Activated B cell treated with CpG ODN at 0.5 μM for 24 hours (primary cell): ENCODE measurements at regions not wholly inside any gene's neighbourhood (a gene's known extent, or its start where the extent isn't known, plus 50 kb on each side); places are given as distances from the start of the nearest gene placed in this dataset.
"Not testable (repeated sequence)": the region's sequence is repeated elsewhere in the genome, so short reads cannot be mapped to it uniquely, and the experiment has no call there.

Source experiments
- ATAC-seq: fragments of 200-7000 bp; cut with Tn5 transposase; one replicate; pipeline ENCODE4 v1.10.0; 2021; ENCODE audit warnings: low read depth, mild to moderate bottlenecking, moderate library complexity
- CTCF ChIA-PET: fragments of 350-600 bp; sonication (Branson Sonifier 250); formaldehyde crosslinking; loops from one replicate; lab custom pipeline; 2021; ENCODE audit warnings: antibody characterized with exemption; lab: Charles Lee
- POLR2A ChIA-PET: fragments of 350-600 bp; sonication (Branson Sonifier 250); formaldehyde crosslinking; loops from one replicate; lab custom pipeline; 2021; ENCODE audit warnings: antibody characterized with exemption; lab: Charles Lee
- DNase-seq: peaks from one replicate; pipeline ENCODE4 v3.0.0; 2022
- H3K27ac Mint-ChIP-seq: one replicate; pipeline ENCODE4 v1.8.0; 2020; ENCODE audit warnings: mixed read lengths
- H3K27me3 Mint-ChIP-seq: one replicate; pipeline ENCODE4 v1.8.0; 2021; ENCODE audit warnings: mixed read lengths
- H3K36me3 Mint-ChIP-seq: one replicate; pipeline ENCODE4 v1.8.0; 2021; ENCODE audit warnings: low read depth, mixed read lengths
- H3K4me1 Mint-ChIP-seq: one replicate; pipeline ENCODE4 v1.8.0; 2021; ENCODE audit warnings: mixed read lengths
- H3K4me3 Mint-ChIP-seq: one replicate; pipeline ENCODE4 v1.8.0; 2020; ENCODE audit warnings: mild to moderate bottlenecking, mixed read lengths
- H3K9me3 Mint-ChIP-seq: one replicate; pipeline ENCODE4 v1.8.0; 2020; ENCODE audit warnings: mixed read lengths
- intact Hi-C: fragments of 100-400 bp; cut with micrococcal nuclease; formaldehyde crosslinking; loops from one replicate; pipeline ENCODE4 v1.15.1; 2024

GRCh38 chr1:144066071-144066813, 94.5 kb upstream of the FAM72C start:
- intact Hi-C loops, H3K27me3 Mint-ChIP-seq, ATAC-seq, H3K27ac Mint-ChIP-seq, H3K4me1 Mint-ChIP-seq, CTCF ChIA-PET, DNase-seq, POLR2A ChIA-PET, H3K4me3 Mint-ChIP-seq, H3K9me3 Mint-ChIP-seq, H3K36me3 Mint-ChIP-seq: not testable (repeated sequence)

GRCh38 chr1:144065299-144066060, 93.7 kb upstream of the FAM72C start:
- DNase-seq, H3K36me3 Mint-ChIP-seq, H3K4me1 Mint-ChIP-seq, intact Hi-C loops, H3K27ac Mint-ChIP-seq, POLR2A ChIA-PET, H3K4me3 Mint-ChIP-seq, CTCF ChIA-PET, ATAC-seq, H3K27me3 Mint-ChIP-seq, H3K9me3 Mint-ChIP-seq: not testable (repeated sequence)

GRCh38 chr1:144049365-144049764, 77.6 kb upstream of the FAM72C start:
- H3K36me3 Mint-ChIP-seq, CTCF ChIA-PET, intact Hi-C loops, DNase-seq, H3K4me1 Mint-ChIP-seq, H3K27ac Mint-ChIP-seq, ATAC-seq, POLR2A ChIA-PET, H3K4me3 Mint-ChIP-seq, H3K9me3 Mint-ChIP-seq, H3K27me3 Mint-ChIP-seq: not testable (repeated sequence)

GRCh38 chr1:144046645-144047044, 74.9 kb upstream of the FAM72C start:
- H3K27me3 Mint-ChIP-seq, H3K27ac Mint-ChIP-seq, H3K36me3 Mint-ChIP-seq, H3K9me3 Mint-ChIP-seq, DNase-seq, H3K4me1 Mint-ChIP-seq, CTCF ChIA-PET, POLR2A ChIA-PET, intact Hi-C loops, ATAC-seq, H3K4me3 Mint-ChIP-seq: not testable (repeated sequence)

GRCh38 chr1:144045751-144046546, 74.2 kb upstream of the FAM72C start:
- H3K27me3 Mint-ChIP-seq, CTCF ChIA-PET, H3K4me3 Mint-ChIP-seq, H3K4me1 Mint-ChIP-seq, H3K9me3 Mint-ChIP-seq, H3K36me3 Mint-ChIP-seq, intact Hi-C loops, H3K27ac Mint-ChIP-seq, POLR2A ChIA-PET: not testable (repeated sequence)
- DNase-seq: peak; percentile 15
- peak; percentile 79 for ATAC-seq

GRCh38 chr1:144042251-144042650, 70.5 kb upstream of the FAM72C start:
- intact Hi-C loops, DNase-seq, ATAC-seq, H3K4me1 Mint-ChIP-seq, POLR2A ChIA-PET, H3K27me3 Mint-ChIP-seq, H3K36me3 Mint-ChIP-seq, H3K4me3 Mint-ChIP-seq, CTCF ChIA-PET, H3K9me3 Mint-ChIP-seq, H3K27ac Mint-ChIP-seq: not testable (repeated sequence)

GRCh38 chr1:144040293-144040692, 68.5 kb upstream of the FAM72C start:
- H3K4me3 Mint-ChIP-seq, POLR2A ChIA-PET, H3K27ac Mint-ChIP-seq, CTCF ChIA-PET, H3K9me3 Mint-ChIP-seq, H3K36me3 Mint-ChIP-seq, DNase-seq, intact Hi-C loops, ATAC-seq, H3K4me1 Mint-ChIP-seq, H3K27me3 Mint-ChIP-seq: not testable (repeated sequence)

- CTCF ChIA-PET, H3K27ac Mint-ChIP-seq, ATAC-seq, intact Hi-C loops, H3K27me3 Mint-ChIP-seq, H3K36me3 Mint-ChIP-seq, H3K4me1 Mint-ChIP-seq, H3K4me3 Mint-ChIP-seq, POLR2A ChIA-PET, DNase-seq, H3K9me3 Mint-ChIP-seq: not testable (repeated sequence)
Observed at GRCh38 chr1:144034045-144034444, 62.3 kb upstream of the FAM72C start.

GRCh38 chr1:144031550-144031949, 59.8 kb upstream of the FAM72C start:
- H3K27ac Mint-ChIP-seq, ATAC-seq, H3K36me3 Mint-ChIP-seq, POLR2A ChIA-PET, H3K4me1 Mint-ChIP-seq, intact Hi-C loops, H3K4me3 Mint-ChIP-seq, CTCF ChIA-PET, H3K9me3 Mint-ChIP-seq, H3K27me3 Mint-ChIP-seq, DNase-seq: not testable (repeated sequence)

- H3K4me1 Mint-ChIP-seq, H3K27ac Mint-ChIP-seq, H3K9me3 Mint-ChIP-seq, CTCF ChIA-PET, H3K4me3 Mint-ChIP-seq, intact Hi-C loops, H3K27me3 Mint-ChIP-seq, H3K36me3 Mint-ChIP-seq, DNase-seq, POLR2A ChIA-PET: not testable (repeated sequence)
- ATAC-seq: peak; percentile 91
Observed at GRCh38 chr1:144026022-144026421, 54.2 kb upstream of the FAM72C start.

- POLR2A ChIA-PET, H3K36me3 Mint-ChIP-seq, H3K9me3 Mint-ChIP-seq, H3K27ac Mint-ChIP-seq, intact Hi-C loops, ATAC-seq, CTCF ChIA-PET, H3K4me3 Mint-ChIP-seq, H3K27me3 Mint-ChIP-seq, H3K4me1 Mint-ChIP-seq, DNase-seq: not testable (repeated sequence)
Observed at GRCh38 chr1:144021690-144022384, 50.1 kb upstream of the FAM72C start.
